Neural progenitor cell (in vitro differentiated cells): ENCODE measurements at regions not wholly inside any gene's neighbourhood (a gene's known extent, or its start where the extent isn't known, plus 50 kb on each side); places are given as distances from the start of the nearest gene placed in this dataset.

Source experiments
- DNase-seq: peaks from one replicate; pipeline ENCODE4 v3.0.0-alpha.2; 2016; ENCODE audit warnings: low spot score
- H2AFZ ChIP-seq: fragments of 200-600 bp; sonication (generic); replicated peaks from 2 replicates; pipeline ENCODE4 v1.6.1; 2016; ENCODE audit warnings: antibody characterized with exemption
- H3F3A ChIP-seq: fragments of 200-600 bp; sonication (generic); 2 replicates; pipeline ENCODE4 v1.6.1; 2016; ENCODE audit warnings: antibody characterized with exemption, low read depth
- H3K27ac ChIP-seq: fragments of 200-600 bp; sonication (generic); 2 replicates; pipeline ENCODE4 v1.5.1; 2016; ENCODE audit warnings: mild to moderate bottlenecking
- H3K27me3 ChIP-seq: fragments of 200-600 bp; sonication (generic); 2 replicates; pipeline ENCODE4 v1.6.1; 2016; ENCODE audit warnings: mild to moderate bottlenecking, moderate library complexity
- H3K36me3 ChIP-seq: fragments of 200-600 bp; sonication (generic); 2 replicates; pipeline ENCODE4 v1.5.1; 2016
- H3K4me1 ChIP-seq: fragments of 200-600 bp; sonication (generic); 2 replicates; pipeline ENCODE4 v1.6.1; 2016; ENCODE audit warnings: mixed run types
- H3K4me2 ChIP-seq: fragments of 200-600 bp; sonication (generic); 2 replicates; pipeline ENCODE4 v1.6.1; 2016
- H3K4me3 ChIP-seq: fragments of 200-600 bp; sonication (generic); 2 replicates; pipeline ENCODE4 v1.5.1; 2016
- H3K79me2 ChIP-seq: fragments of 200-600 bp; sonication (generic); 2 replicates; pipeline ENCODE4 v1.6.1; 2016; ENCODE audit warnings: low read depth
- H3K9ac ChIP-seq: fragments of 200-600 bp; sonication (generic); 2 replicates; pipeline ENCODE4 v1.6.1; 2016
- H3K9me3 ChIP-seq: fragments of 200-600 bp; sonication (generic); 2 replicates; pipeline ENCODE4 v1.5.1; 2016; ENCODE audit warnings: low read depth
- H4K20me1 ChIP-seq: fragments of 200-600 bp; sonication (generic); 2 replicates; pipeline ENCODE4 v1.6.1; 2016; ENCODE audit warnings: low read depth
- H3K27ac Mint-ChIP-seq: 3 replicates; pipeline ENCODE4 v1.8.0; 2021; ENCODE audit warnings: mixed read lengths
- H3K27me3 Mint-ChIP-seq: 2 replicates; pipeline ENCODE4 v1.8.0; 2022; ENCODE audit warnings: low read depth, mild to moderate bottlenecking, inconsistent platforms, moderate library complexity, mixed read lengths; ENCODE audit not compliant: insufficient read depth
- H3K36me3 Mint-ChIP-seq: 3 replicates; pipeline ENCODE4 v1.8.0; 2021; ENCODE audit warnings: mixed read lengths
- H3K4me1 Mint-ChIP-seq: 3 replicates; pipeline ENCODE4 v1.8.0; 2021; ENCODE audit warnings: mixed read lengths
- H3K4me3 Mint-ChIP-seq: 3 replicates; pipeline ENCODE4 v1.8.0; 2021; ENCODE audit warnings: mild to moderate bottlenecking, moderate library complexity, mixed read lengths
- H3K9me3 Mint-ChIP-seq: 3 replicates; pipeline ENCODE4 v1.8.0; 2020; ENCODE audit warnings: mixed read lengths
- EZH2 ChIP-seq: fragments of 200-600 bp; sonication (generic); IDR thresholded peaks from 2 replicates; pipeline ENCODE4 v1.6.1; 2017; ENCODE audit warnings: antibody characterized with exemption, mild to moderate bottlenecking, moderate library complexity
- EZH2phosphoT487 ChIP-seq: fragments of 200-600 bp; sonication (generic); IDR thresholded peaks from 2 replicates; pipeline ENCODE4 v1.6.1; 2017; ENCODE audit warnings: antibody characterized with exemption
- TF ChIP-seq, protein P1 (sequence below): fragments of 200-600 bp; sonication (generic); IDR thresholded peaks from 2 replicates; pipeline ENCODE4 v1.5.1; 2017; ENCODE audit warnings: antibody characterized with exemption, mild to moderate bottlenecking

DNA sequence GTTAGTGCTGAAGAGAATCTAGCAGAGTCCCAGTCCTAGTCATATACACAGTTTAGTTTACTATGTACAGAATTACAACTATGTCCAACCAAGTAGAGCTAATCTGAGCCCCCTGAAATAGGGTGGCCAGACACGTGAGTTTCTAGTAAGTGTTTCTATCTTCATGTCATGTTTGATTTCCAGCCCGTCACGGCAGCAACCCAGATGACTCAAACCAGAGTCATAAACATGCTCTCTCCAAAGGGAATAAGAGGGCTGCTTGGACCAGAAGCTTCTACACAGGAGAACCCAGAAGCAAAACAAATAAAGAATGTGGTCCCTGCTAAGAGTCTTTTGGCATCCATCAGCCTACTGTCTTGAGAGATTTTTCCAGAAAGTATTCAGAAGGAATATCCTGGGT, 64.9 kb upstream of the WIPF1 start:
- no peak overlapping the region for H3K4me3 Mint-ChIP-seq

DNA sequence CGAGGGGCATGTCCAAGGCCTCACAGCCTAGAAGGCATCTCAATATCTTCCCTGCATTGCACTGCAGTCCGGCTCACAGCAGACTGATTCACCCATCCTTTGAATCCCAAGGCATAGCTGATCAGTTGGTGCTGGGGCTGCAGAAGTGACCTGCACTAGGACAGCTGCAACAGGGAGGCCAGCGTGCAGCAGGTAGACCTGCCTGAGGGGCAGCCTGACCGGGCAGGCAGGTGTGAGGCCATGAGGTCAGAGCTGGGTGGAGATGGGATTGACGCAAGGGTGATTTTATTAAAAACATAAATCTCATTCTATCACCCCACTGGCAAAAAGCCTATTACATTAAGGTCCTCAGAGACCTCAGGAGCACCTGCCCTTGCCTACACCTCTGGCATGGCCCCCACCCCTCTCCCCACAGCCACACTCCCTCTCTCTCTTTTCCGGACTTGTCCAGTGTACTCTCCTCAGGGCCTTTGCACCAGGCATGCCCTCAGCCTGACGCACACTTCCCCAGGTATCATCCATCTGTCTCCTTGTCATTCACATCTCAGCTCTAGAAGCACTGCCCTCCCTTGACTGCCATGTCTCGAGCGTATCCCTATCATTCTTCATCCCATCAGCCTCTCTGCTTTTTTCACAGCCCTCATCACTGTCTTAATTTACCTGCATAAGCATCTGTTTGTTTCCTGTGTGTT, 63.5 kb upstream of the WIPF1 start:
- H3K9me3 Mint-ChIP-seq: peaks cover 2% of the 10 kb centered on the region
- Histone ChIP-seq H3K4me1 (no peaks in the 10 kb centered on the region), H4K20me1 (no peaks in the 10 kb centered on the region), H3K27ac (no peak overlapping the region), H3K4me2 (no peak overlapping the region), H3K36me3 (no peaks in the 10 kb centered on the region), H3K79me2 (no peaks in the 10 kb centered on the region), H3K4me3 (no peak overlapping the region), H3F3A (no peaks in the 10 kb centered on the region), H3K9me3 (no peaks in the 10 kb centered on the region), H3K9ac (no peak overlapping the region), H3K27me3 (no peaks in the 10 kb centered on the region), H2AFZ (no peak overlapping the region)
- no peak overlapping the region for H3K4me3 Mint-ChIP-seq
- DNase-seq: no peak
- H3K27me3 Mint-ChIP-seq: peaks cover 3% of the 10 kb centered on the region
- H3K27ac Mint-ChIP-seq: no peak overlapping the region
- H3K36me3 Mint-ChIP-seq: peaks cover 4% of the 10 kb centered on the region
- TF ChIP-seq, protein P1, sequence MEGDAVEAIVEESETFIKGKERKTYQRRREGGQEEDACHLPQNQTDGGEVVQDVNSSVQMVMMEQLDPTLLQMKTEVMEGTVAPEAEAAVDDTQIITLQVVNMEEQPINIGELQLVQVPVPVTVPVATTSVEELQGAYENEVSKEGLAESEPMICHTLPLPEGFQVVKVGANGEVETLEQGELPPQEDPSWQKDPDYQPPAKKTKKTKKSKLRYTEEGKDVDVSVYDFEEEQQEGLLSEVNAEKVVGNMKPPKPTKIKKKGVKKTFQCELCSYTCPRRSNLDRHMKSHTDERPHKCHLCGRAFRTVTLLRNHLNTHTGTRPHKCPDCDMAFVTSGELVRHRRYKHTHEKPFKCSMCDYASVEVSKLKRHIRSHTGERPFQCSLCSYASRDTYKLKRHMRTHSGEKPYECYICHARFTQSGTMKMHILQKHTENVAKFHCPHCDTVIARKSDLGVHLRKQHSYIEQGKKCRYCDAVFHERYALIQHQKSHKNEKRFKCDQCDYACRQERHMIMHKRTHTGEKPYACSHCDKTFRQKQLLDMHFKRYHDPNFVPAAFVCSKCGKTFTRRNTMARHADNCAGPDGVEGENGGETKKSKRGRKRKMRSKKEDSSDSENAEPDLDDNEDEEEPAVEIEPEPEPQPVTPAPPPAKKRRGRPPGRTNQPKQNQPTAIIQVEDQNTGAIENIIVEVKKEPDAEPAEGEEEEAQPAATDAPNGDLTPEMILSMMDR: no peak
- TF ChIP-seq EZH2phosphoT487: no peak
- no peak for TF ChIP-seq EZH2
- H3K4me1 Mint-ChIP-seq: no peaks in the 10 kb centered on the region

More for the DNA sequence above, 64.9 kb upstream of the WIPF1 start:
- H3K36me3 ChIP-seq: no peaks in the 10 kb centered on the region
- Mint-ChIP-seq H3K27ac (no peak overlapping the region), H3K9me3 (no peaks in the 10 kb centered on the region), H3K36me3 (peaks cover 3% of the 10 kb centered on the region), H3K27me3 (peaks cover 3% of the 10 kb centered on the region), H3K4me1 (peaks cover 12% of the 10 kb centered on the region)
- no peak overlapping the region for H3K4me3 ChIP-seq
- peaks cover 9% of the 10 kb centered on the region for H3F3A ChIP-seq
- H4K20me1 ChIP-seq: no peaks in the 10 kb centered on the region
- TF ChIP-seq EZH2phosphoT487: no peak
- TF ChIP-seq, protein P1: no peak
- no peak for TF ChIP-seq EZH2
- peaks cover 12% of the 10 kb centered on the region for H3K4me1 ChIP-seq
- H3K9me3 ChIP-seq: no peaks in the 10 kb centered on the region
- H3K79me2 ChIP-seq: no peaks in the 10 kb centered on the region
- no peak overlapping the region for H2AFZ ChIP-seq
- no peak overlapping the region for H3K27ac ChIP-seq
- H3K4me2 ChIP-seq: no peak overlapping the region
- H3K9ac ChIP-seq: no peak overlapping the region
- no peaks in the 10 kb centered on the region for H3K27me3 ChIP-seq
- DNase-seq: no peak

DNA sequence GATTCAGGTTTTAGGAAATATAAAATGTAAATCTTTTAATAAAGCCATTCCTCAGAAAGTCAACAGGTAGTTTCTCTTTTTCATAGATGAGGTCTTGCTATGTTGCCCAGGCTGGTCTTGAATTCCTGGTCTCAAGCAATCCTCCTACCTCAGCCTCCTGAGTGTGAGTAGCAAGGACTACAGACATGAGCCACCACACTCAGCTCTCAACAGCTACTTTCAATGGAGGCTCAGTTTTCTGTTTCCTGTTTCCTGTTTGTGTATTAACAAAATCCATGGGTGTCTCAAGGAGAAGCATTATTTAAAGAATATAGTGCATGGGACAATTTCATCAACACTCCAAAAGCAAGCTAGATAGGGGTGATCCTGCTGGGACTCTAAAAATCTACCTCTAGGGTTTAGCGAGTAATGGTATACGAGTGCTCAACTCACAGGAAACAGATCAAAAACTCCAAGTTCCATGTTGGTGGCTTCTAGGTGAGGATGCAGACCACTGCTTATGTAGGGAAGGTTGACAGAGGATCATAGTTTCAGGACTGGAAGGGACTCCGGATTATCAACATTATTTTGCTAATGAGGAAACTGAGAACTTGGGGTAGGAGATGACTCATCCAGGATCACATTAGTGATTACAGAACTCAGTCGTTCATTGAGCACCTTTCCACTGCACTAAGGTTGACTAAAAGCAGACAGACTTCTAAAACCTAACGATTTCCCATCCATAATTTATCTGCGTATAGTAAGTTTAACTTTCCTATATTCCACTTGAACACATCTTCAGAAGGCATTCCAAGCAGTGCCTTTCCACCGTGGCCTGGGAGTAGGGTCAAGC, 61.7 kb upstream of the WIPF1 start:
- no peaks in the 10 kb centered on the region for H3K36me3 ChIP-seq
- H3K79me2 ChIP-seq: no peaks in the 10 kb centered on the region
- H3K9me3 ChIP-seq: no peaks in the 10 kb centered on the region
- TF ChIP-seq EZH2 (no peak), EZH2phosphoT487 (no peak)
- TF ChIP-seq, protein P1: no peak
- no peak overlapping the region for H3K4me3 ChIP-seq
- no peak for DNase-seq
- Mint-ChIP-seq H3K27ac (no peak overlapping the region), H3K36me3 (peaks cover 13% of the 10 kb centered on the region), H3K4me3 (no peak overlapping the region), H3K9me3 (peaks cover 6% of the 10 kb centered on the region), H3K4me1 (no peaks in the 10 kb centered on the region), H3K27me3 (peaks cover 3% of the 10 kb centered on the region)
- H3K9ac ChIP-seq: no peak overlapping the region
- no peaks in the 10 kb centered on the region for H3F3A ChIP-seq
- H3K4me2 ChIP-seq: no peak overlapping the region
- no peaks in the 10 kb centered on the region for H3K27me3 ChIP-seq
- no peaks in the 10 kb centered on the region for H3K4me1 ChIP-seq
- H4K20me1 ChIP-seq: no peaks in the 10 kb centered on the region
- H3K27ac ChIP-seq: no peak overlapping the region
- H2AFZ ChIP-seq: no peak overlapping the region
